ENCODE measurements at regions not wholly inside any gene's neighbourhood (a gene's known extent, or its start where the extent isn't known, plus 50 kb on each side); places are given as distances from the start of the nearest gene placed in this dataset. TPM values are rescaled to one million over a fixed set of nuclear protein-coding genes. Genes with fewer than 3 reads are reported as not detected.
"Not testable (repeated sequence)": the region's sequence is repeated elsewhere in the genome, so short reads cannot be mapped to it uniquely, and the experiment has no call there.

- H3K27ac ChIP-seq (ENCODE audit: low read depth, low read length), result no peak overlapping the region
- no peak overlapping the region for H3K4me3 ChIP-seq (ENCODE audit: low read depth, low read length)
- CTCF ChIA-PET, result interaction anchor here (0.6 to 1.9 kb wide), 3 partner anchors 18 to 312 kb away, joined by 3 to 9 read pairs (median 6); no protein-coding TSS in a partner anchor
- no peak for DNase-seq (ENCODE audit: low read depth, low spot score)
- TF ChIP-seq, protein P1, sequence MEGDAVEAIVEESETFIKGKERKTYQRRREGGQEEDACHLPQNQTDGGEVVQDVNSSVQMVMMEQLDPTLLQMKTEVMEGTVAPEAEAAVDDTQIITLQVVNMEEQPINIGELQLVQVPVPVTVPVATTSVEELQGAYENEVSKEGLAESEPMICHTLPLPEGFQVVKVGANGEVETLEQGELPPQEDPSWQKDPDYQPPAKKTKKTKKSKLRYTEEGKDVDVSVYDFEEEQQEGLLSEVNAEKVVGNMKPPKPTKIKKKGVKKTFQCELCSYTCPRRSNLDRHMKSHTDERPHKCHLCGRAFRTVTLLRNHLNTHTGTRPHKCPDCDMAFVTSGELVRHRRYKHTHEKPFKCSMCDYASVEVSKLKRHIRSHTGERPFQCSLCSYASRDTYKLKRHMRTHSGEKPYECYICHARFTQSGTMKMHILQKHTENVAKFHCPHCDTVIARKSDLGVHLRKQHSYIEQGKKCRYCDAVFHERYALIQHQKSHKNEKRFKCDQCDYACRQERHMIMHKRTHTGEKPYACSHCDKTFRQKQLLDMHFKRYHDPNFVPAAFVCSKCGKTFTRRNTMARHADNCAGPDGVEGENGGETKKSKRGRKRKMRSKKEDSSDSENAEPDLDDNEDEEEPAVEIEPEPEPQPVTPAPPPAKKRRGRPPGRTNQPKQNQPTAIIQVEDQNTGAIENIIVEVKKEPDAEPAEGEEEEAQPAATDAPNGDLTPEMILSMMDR (IDR thresholded peaks at IDR 0.05; ENCODE audit: low read depth, low read length), result no peak
- no peaks in the 10 kb centered on the region for H3K9me3 ChIP-seq (ENCODE audit: control insufficient read depth, insufficient read depth, low read length)
- peaks cover 4% of the 10 kb centered on the region for H3K27me3 ChIP-seq (ENCODE audit: control insufficient read depth, insufficient read depth, low read length)
- POLR2A ChIA-PET, result no interaction called here
These were observed 56.5 kb upstream of the WIPF3 start for GRCh38 chr7:29749701-29750321.

GRCh38 chr7:29750373-29750940 is 55.9 kb upstream of the WIPF3 start:
- POLR2A ChIA-PET; H3K27ac ChIP-seq (ENCODE audit: low read depth, low read length); H3K27me3 ChIP-seq (ENCODE audit: control insufficient read depth, insufficient read depth, low read length); DNase-seq (ENCODE audit: low read depth, low spot score); H3K4me3 ChIP-seq (ENCODE audit: low read depth, low read length); H3K9me3 ChIP-seq (ENCODE audit: control insufficient read depth, insufficient read depth, low read length): not testable (repeated sequence)
- CTCF ChIA-PET, result interaction anchor here (0.6 to 1.9 kb wide), 3 partner anchors 17 to 312 kb away, joined by 3 to 9 read pairs (median 6); no protein-coding TSS in a partner anchor

DNA sequence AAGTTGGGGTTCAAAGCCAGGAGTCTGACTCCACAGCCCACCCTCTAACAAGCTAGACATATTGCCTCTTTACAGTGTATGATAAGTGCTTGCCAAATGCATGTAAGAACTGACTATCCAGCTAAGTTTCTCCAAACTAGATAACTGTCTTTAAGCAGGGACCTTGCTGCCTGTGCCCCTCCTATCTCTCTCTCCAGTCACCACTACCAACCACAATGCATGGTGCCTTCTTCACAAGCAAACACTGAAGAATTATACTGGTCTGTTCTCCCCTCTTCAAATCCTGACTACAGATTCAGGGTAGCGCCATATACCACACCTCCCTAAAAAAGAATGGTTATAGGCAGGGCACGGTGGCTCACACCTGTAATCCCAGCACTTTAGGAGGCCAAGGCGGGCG is 55.3 kb upstream of the WIPF3 start:
- DNase-seq (ENCODE audit: low read depth, low spot score); H3K27ac ChIP-seq (ENCODE audit: low read depth, low read length); H3K4me3 ChIP-seq (ENCODE audit: low read depth, low read length); H3K27me3 ChIP-seq (ENCODE audit: control insufficient read depth, insufficient read depth, low read length); POLR2A ChIA-PET; H3K9me3 ChIP-seq (ENCODE audit: control insufficient read depth, insufficient read depth, low read length): not testable (repeated sequence)
- CTCF ChIA-PET, result interaction anchor here (1.9 kb wide), 1 partner anchor 311 kb away, joined by 9 read pairs; no protein-coding TSS in a partner anchor

GRCh38 chr7:29754874-29755490 is 51.3 kb upstream of the WIPF3 start:
- H3K9me3 ChIP-seq (ENCODE audit: control insufficient read depth, insufficient read depth, low read length), result no peaks in the 10 kb centered on the region
- DNase-seq (ENCODE audit: low read depth, low spot score), result no peak
- ChIA-PET CTCF (no interaction called here), POLR2A (no interaction called here)
- H3K27me3 ChIP-seq (ENCODE audit: control insufficient read depth, insufficient read depth, low read length), result peaks cover 4% of the 10 kb centered on the region
- TF ChIP-seq, protein P1 (IDR thresholded peaks at IDR 0.05; ENCODE audit: low read depth, low read length), result no peak
- H3K27ac ChIP-seq (ENCODE audit: low read depth, low read length), result no peak overlapping the region
- H3K4me3 ChIP-seq (ENCODE audit: low read depth, low read length), result no peak overlapping the region

Small RNA genes lying in the stretch of these regions (small RNA-seq; reads per million reads assigned to genes)
- gene MIR550A3 (ENCODE audit: insufficient read length, low read depth), result not detected
- gene TMSB4XP3 (ENCODE audit: insufficient read length, low read depth), result not detected
